GM20431 (cell line): ENCODE measurements at regions not wholly inside any gene's neighbourhood (a gene's known extent, or its start where the extent isn't known, plus 50 kb on each side); places are given as distances from the start of the nearest gene placed in this dataset.
"Not testable (repeated sequence)": the region's sequence is repeated elsewhere in the genome, so short reads cannot be mapped to it uniquely, and the experiment has no call there.

Experiments
- in situ Hi-C: fragments of 300-500 bp; cut with MseI, MboI; formaldehyde crosslinking; loops from one replicate; pipeline ENCODE4 v1.15.0; 2020; ENCODE audit warnings: low sequenced_read_pairs; ENCODE audit not compliant: unreplicated experiment

DNA sequence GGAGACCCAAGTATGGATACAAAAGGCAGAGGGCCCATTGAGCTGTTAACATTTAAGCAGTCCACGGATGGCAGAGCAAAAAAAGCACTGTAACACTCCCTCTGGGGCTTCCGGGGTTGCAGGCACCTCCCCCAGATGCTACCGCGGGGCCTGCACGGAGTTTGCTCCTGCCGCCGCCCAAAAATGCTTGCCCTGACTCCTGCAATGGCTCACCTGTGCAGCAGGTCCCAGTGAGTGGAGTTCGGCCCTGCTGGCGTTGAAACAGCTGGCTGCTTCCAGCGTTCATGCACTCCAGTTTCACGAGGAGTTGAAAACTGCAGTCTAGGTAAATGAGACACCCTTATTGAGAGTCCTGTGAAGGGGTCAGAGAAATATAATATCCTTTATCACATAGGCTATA is 832.8 kb downstream of the NCAM2 start:
- in situ Hi-C loops = no loop called here

DNA sequence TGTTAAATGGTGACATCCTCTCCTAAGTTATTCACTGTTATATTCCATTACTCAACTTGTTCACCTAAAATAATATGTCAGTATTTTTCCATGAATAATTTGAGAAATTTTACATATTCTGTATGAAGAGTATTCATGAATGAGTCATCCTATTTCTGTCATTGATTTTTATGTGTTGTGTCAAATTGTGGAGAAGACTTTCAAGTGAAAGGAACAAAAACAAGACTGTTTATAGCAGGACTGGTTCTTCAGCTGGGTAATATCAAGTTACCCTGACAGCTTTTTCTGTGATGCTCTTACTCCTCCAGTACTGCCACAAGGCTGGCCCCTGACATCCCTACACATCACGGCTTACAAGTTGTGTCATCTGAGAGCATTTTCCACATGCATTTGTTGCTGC is 847.7 kb downstream of the NCAM2 start:
- in situ Hi-C loops = no loop called here

DNA sequence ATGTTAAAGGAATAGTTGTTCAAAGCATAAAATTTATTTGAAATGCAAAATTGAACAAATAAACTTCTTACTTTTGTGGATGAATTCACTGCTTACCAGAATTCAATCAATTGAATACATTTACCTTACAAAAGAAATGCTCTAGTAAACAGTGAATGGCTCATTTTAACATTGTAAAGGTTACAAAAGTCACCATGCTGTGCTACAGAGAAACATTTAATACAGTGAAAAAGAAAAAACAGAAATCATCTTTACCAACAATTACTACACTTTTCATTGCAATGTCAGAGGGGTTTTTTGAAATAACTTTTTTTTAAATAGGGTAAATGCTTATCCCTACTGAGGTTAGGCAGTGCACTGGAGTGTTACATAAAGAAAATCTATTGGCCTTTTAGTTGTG is 853.0 kb downstream of the NCAM2 start:
- in situ Hi-C loops = no loop called here

DNA sequence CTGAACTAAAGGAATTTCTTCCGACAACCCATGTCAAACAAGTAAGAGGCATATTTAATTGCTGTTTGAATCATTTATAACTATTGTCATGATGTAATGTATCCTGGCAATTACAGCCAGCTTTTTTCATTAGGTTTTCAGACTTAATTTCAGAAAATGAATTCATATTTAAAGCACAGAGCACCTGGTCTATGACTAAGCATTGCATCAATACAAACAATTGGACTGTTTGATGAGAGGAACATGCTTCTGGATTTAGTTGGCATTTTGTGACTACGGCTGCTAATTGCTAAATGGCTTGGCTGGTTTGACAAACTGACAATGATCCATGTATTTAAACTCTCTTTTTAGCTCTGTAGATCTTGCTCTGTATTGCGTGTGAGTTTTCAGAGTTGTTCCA is 853.4 kb downstream of the NCAM2 start:
- in situ Hi-C loops = no loop called here

DNA sequence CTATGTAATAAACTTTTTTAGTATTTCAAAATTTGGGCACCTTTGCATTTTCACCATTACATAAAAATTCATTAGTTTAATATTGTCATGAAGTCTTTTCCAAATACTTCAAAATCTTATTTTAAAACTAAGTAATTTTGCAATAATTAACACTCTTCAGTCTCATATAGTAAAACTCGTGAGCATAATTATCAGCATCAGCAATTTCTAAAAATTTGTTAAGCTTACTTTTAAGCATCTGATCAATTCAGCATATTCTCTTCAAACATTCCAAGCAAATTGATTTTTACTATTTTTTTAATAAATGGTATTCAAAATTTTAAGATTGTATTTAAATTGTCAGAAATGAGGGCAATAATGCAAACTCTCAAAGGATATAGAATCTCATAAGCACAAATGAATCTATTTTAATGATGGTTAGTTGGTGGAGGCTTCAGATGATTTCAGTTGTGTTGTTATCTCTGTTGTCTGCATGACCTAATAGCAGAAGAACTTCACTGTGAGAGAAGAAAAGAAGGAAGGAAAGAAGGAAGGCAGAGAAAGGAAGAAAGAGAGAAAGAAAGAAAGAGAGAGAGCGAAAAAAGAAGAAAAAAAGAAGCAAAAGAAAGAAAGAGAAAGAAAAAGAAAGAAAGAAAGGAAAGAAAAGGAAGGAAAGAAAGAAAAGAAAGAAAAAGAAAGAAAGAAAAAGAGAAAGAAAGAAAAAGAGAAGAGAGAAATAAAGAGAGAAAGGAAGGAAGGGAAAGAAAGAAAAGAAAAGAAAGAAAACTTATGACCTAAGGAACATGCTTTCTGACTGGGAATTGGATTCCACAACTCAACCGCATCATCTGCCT is 860.5 kb downstream of the NCAM2 start:
- in situ Hi-C loops = no loop called here

DNA sequence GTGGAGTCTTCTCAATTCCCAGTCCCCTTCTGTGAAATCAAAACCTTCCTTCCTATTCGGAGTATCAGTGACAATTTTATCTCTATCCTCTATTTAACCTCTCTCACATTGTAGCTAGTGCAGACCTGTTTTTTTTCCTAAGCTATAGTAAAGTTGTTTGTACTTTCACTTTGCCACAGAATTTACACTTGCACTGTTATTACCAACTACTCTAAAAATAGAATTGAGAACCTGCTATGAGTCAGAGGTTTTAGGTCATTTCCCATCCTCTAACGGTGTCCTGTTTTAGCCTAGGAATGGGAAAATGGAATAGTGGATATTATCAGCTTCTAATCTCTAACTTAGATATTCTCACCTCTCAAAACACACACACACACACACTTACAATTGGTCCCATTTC is 862.7 kb downstream of the NCAM2 start:
- in situ Hi-C loops = no loop called here

DNA sequence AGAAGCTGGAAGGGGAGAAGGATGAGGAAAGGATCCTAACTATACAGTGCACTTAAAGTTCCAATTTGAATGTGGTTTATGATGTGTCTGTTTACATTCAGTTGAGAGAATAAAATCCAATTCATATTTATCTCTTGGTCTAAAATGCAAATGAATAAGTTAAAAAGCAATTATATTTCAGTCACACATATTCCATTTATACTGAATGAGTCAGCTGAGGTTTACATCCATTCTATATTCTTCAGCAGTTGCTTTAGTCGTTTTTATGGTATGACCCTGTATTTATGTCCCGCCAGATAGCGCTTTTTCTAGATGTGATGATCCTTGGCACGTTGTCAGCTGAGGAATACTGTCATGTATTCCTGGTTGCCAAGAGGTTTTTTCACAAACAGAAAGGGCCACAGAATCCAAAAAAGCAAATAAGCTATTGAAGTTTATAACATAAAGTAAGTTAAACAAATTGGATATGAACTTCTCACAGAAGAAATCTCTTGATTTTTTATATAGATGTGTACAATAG is 866.2 kb downstream of the NCAM2 start:
- in situ Hi-C loops = no loop called here

DNA sequence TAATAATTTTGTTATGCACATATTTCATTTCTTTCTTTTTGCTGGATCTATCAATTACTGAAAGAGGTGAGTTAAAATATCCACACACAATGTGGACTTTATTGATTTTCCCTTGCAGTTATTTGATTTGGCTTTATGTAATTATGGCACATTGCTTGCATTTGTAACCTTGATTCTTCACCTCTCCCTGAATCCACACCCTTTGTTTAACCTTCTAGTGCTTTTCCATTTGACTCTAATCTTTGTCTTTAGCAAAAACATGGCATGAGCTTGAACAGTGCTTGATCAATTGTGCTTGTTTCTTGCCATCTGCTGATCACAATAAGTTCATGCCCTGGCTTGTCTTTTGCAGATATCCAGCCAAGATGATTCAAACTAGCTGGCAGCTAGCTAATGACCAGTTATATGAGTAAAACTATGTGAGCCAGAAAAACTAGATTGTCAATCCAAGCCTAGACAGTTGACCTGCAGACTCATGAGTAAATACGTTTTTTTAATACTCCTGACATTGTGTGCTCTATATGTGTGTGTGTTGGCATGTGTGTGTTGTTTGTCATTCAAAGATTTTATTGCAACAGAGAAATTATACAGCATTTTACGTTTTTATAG is 899.2 kb downstream of the NCAM2 start:
- in situ Hi-C loops = no loop called here

DNA sequence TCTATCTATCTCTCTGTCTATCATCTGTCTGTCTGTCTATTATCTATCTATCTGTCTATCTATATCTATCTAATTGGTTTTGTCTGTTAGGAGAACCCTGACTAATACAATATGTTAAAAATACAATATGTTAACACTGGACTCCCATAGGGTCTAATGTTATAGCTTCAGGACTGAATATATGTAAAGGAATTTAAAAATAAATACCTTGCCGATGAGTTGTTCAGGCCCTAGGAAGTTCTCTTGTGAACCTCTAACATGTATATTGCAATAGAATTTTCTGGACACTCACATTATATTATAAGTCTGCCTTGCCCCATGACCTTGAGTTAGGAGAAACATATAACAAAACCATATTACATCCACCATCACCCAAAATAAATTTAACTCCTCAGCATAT is 900.6 kb downstream of the NCAM2 start:
- in situ Hi-C loops = no loop called here

DNA sequence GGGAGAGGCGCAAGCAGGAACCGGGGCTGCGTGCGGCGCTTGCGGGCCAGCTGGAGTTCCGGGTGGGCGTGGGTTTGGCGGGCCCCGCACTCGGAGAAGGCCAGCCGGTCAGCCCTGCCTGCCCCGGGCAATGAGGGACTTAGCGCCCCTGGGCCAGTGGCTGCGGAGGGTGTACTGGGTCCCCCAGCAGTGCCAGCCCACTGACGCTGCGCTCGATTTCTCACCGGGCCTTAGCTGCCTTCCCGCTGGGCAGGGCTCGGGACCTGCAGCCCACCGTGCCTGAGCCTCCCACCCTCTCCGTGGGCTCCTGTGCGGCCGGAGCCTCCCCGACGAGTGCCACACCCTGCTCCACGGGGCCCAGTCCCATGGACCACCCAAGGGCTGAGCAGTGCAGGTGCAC is 904.2 kb downstream of the NCAM2 start:
- in situ Hi-C loops = not testable (repeated sequence)

DNA sequence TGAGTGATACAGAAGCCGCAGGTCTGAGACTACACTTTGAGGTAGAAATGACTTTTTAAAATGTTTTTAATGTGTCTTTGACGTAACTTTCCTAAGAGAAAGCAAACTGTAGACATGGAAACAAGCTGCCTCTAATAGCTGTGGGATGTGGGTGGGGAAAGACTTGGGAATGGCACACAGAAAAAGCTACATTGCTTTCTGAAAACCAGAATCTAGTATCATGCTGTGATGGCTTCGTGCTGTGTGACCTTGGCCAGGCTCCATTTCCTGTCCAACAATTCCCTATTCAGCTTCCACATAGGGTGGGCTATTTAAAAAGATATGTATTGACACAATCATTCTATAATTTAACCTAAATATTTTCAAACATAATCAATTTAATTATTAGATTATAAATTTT is 909.1 kb downstream of the NCAM2 start:
- in situ Hi-C loops = no loop called here

DNA sequence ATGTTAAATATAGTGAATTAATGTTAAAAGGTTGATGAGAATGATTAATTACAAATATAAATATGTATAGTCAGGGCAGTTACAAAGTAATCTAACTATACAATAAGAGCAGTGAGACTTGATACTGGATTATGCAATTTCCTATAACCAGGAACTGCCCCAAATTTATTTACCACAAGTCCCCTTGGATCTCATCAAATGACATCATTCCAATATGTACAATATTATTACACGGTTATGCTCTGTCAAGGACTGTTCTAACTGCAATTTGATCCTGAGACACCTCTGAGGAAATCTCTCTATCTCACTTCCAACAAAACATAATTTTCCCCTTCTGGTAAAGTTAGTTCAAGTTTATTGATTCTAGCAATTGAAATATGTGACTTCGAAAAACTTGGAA is 917.6 kb downstream of the NCAM2 start:
- in situ Hi-C loops = no loop called here

DNA sequence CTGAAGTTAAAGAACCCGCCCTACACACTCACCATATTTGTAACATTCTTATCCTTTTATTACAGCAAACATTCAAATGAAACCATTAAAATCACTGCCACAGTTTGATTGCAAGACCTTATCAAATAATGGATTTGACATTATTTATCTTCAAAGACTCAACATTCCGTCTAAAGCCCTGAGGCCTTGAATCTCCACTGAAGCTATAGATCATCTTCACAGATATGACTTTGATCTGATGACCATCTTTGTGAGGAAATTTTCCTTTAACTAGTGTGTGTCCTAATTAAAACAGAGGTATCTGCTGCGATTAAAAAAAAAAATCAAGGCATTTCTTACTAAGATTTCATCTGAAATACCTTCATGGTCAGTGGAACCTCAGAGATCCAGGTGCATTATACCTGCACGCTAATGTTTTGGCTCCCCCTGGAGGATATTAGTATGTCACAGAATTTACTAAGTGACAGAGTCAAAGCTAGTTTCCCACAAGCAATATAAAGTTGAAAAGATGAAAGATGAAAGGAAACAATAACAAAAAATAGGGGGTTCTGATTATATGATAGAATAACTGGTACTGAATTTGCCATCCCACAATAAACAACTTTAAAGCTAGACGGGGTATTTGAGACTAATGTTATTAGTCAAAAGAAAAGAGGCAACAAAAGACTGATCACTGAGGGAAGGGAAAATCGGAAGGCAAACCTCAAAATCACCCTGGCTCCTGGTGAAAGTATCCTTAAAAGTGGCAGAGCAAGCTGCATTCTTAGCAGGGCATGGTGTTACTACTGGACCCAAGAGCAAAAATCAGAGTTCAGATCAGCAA is 923.4 kb downstream of the NCAM2 start:
- in situ Hi-C loops = no loop called here

DNA sequence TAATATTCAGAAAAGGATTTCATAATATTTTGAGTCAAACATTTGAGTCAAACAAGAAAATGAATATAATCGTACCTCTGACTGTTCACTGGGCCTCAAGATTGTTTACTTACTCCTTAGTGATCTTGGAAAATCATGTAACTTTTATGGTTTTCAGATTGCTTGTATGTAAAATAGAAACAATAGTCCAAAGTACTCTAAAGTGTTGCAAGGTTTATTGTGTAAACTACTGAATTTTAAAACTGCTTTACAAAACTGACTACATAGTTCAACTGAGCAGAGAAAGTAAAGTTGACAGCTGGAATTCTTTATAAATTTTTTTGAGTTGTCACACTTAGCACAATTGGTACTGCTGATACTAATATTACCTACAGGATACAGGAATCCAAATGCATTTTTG is 931.0 kb downstream of the NCAM2 start:
- in situ Hi-C loops = no loop called here

DNA sequence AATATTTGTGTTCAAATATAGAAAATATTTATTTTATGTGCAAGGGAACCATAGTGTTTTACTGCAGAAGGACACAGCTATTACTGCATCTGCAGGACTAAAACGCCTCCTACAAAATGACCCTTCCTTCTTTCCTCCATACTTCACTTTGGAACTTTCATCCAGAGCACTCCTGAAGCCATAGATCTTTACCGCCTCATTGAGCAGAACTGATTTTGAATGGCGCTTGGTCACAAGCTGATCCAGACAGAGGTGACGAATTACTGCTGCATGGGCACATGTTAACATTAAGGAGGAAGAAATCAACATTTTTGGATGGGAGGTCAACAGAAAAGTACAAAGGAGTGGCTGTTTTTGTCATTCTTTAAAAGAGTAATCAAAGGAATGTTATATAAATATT is 931.6 kb downstream of the NCAM2 start:
- in situ Hi-C loops = no loop called here

DNA sequence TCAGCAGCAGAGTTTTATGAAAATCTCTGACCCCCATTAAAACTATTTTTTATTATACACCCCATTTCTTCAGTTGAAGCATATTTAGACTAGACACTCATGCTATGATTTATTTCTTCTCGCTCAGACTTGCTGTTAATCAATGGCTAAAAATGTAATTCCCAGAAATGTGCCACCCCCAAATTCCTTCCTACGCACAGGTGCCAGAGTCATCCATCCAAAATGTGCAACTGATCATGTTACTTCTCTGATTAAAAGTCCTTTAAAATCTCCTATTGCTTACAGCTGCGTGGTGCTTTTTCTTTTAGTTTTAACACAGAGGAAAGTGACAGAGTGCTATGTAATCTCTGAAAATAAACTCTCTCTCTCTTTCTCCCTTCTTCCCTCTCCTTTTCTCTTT is 954.4 kb downstream of the NCAM2 start:
- in situ Hi-C loops = no loop called here

DNA sequence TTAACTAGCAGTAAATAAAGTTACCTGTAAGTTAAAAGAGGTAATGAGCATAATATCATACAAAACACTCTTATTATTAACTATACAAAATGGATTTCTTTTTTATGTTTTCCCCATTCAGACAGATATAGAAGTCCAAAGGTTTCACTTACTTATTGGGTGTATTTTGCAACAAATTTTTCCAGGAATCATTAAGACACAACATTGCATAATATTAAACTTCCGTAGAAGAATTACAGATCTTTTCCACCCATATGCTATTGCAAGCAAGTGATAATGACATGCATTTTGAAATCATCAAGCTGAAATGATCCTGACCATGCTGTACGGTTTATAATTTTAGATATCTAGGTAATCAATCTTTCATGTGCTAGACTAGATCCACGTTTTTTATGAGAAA is 957.0 kb downstream of the NCAM2 start:
- in situ Hi-C loops = no loop called here

DNA sequence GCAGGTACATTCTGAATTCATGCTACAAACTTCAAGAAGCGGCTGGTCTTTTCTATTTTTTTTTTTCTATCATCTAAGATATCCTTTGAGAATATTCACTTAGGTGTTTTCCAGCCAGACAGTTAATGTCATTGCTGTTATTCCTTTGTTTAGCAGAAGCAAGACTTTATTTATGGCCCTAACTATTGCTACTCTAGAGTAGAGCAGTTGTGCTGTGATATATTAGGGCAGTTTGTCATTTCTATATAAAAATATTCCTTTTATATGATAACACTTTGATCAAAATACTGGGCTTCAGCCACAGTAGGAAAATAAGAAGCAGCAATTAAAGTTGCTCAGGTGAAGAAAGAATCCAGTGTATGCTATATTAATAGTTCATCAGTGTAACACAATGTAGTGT is 959.3 kb downstream of the NCAM2 start:
- in situ Hi-C loops = no loop called here

DNA sequence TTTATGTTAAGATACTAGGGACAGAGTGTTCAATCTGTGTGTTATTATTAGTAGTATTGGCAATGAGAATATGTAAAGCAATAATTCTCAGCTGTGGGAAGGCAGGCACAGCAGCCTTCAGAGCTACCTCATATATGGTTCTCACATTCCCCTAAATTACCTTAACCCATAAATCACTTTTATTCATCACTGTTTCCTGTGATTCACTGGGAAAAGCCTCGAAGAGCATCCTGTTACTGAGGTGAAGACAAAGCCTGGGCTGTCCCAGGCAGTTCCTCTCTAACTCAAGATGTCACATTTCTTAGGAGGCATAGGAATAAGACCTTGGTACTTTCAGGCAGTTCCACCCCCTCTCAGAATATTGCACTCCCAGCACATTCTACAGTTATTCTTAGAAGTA is 965.7 kb downstream of the NCAM2 start:
- in situ Hi-C loops = no loop called here

DNA sequence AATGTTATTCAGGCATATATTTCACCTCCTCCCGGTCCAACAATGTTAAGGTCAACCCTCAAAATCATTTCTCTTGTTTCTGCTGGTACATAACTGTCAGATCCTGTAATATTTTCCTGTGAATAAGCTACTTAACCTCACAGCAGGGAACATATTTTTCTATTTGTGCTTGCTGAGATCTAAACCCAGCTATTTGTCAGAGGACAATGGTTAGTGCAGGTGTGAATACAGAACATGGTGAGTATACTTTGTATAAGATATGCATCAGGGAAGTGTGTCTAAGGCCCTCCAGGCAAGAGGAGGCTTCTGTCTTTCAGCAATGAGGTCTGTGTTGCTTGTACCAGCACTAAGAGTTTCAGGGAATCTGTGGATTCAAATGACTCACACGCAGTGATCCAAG is 970.6 kb downstream of the NCAM2 start:
- in situ Hi-C loops = no loop called here

DNA sequence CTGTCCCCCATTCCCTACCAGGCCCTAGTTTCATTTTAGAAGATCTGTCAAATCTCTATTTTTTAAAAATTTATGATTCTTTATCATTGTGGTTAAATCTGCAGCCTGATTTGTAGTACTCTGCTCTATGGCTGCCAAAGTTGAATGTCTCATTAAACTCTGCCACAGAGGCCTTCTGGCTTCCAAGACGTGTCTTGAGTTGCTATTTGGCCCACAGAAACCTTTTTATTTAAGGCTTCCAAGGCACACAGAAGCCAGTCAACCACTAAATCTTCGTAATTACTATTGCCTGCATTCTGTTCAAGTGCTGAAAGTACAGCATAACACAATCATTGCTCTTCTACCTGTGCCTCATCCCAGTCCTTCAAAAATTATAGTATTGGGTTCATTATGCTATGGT is 971.0 kb downstream of the NCAM2 start:
- in situ Hi-C loops = no loop called here
